Esophagus muscularis mucosa (tissue), 4 donors: ENCODE measurements at regions not wholly inside any gene's neighbourhood (a gene's known extent, or its start where the extent isn't known, plus 50 kb on each side); places are given as distances from the start of the nearest gene placed in this dataset.

Experiments used
- DNase-seq: peaks from one replicate; pipeline ENCODE4 v3.0.0-alpha.2; 2017; ENCODE audit errors: extremely low spot score
- H3K27ac ChIP-seq, 4 donors: fragments of 200-600 bp; sonication (generic); replicated peaks in 1 of 4; 1 replicate in 3 of 4; 2 replicates in 1 of 4; pipeline ENCODE4 v1.5.1; 2016 to 2019; ENCODE audit warnings: mild to moderate bottlenecking in 1 of 4
- H3K27me3 ChIP-seq, 4 donors: fragments of 200-600 bp; sonication (generic); one replicate each; pipeline versions ENCODE4 v1.5.1 to v1.6.0; 2016 to 2019
- H3K36me3 ChIP-seq, 4 donors: fragments of 200-600 bp; sonication (generic); one replicate each; pipeline ENCODE4 v1.5.1; 2016 to 2019
- H3K4me1 ChIP-seq, 4 donors: fragments of 200-600 bp; sonication (generic); one replicate each; pipeline ENCODE4 v1.5.1; 2016 to 2019
- H3K4me3 ChIP-seq, 4 donors: fragments of 200-600 bp; sonication (generic); 1 replicate in 2 of 4; 2 replicates in 2 of 4; pipeline ENCODE4 v1.5.1; 2016 to 2019; ENCODE audit warnings: mild to moderate bottlenecking in 4 of 4, moderate library complexity in 1 of 4
- H3K9me3 ChIP-seq, 4 donors: fragments of 200-600 bp; sonication (generic); 1 replicate in 3 of 4; 2 replicates in 1 of 4; pipeline ENCODE4 v1.5.1; 2016 to 2019
- EP300 ChIP-seq: sonication (generic); formaldehyde crosslinking; IDR thresholded peaks from one replicate; pipeline ENCODE4 v1.6.1; 2017; ENCODE audit warnings: antibody characterized with exemption
- POLR2A ChIP-seq: fragments of 450-650 bp; IDR thresholded peaks from one replicate; pipeline ENCODE4 v1.6.1; 2017; ENCODE audit warnings: antibody characterized with exemption, moderate library complexity, mild to moderate bottlenecking, low read depth
- POLR2AphosphoS5 ChIP-seq, 2 donors: sonication (generic); formaldehyde crosslinking; IDR thresholded peaks; one replicate each; pipeline ENCODE4 v1.6.1; 2017; ENCODE audit warnings: antibody characterized with exemption in 2 of 2
- WGBS: methylation state at CpG from one replicate; pipeline ENCODE4 v1.1.5; 2018; 5-methylcytosine and 5-hydroxymethylcytosine counted together
- intact Hi-C: fragments of 100-400 bp; cut with DNase I; formaldehyde crosslinking; loops from one replicate; pipeline ENCODE4 v1.15.1; 2023
- TF ChIP-seq, protein P1 (sequence below), 3 experiments: fragments of 200-600 bp in 2 of 3; fragments of 450-650 bp in 1 of 3; sonication (generic) in 2 of 3; IDR thresholded peaks; one replicate each; pipeline ENCODE4 v1.5.1; 2017 to 2019; ENCODE audit warnings: antibody characterized with exemption in 3 of 3, mild to moderate bottlenecking in 2 of 3, moderate library complexity in 1 of 3

DNA sequence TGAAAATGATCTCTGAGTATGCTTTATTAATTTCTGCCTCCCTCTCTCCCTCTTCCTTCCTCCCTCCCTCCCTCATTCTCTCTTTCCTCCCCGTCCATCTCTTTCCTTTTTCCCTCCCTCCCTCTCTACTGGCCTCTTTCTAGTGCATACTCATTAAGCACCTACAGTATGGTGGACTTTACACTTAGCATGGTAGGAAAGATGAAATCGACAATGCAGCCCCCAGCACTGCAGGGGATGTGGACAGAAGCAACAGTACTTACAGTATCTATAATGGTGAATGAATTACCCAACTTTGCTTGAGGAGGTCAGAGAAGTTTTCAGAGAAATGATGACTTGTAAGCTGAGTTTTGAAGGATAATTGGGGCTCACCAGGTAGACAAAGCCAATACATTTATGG is 143.8 kb upstream of the RPS6KA3 start:
- H3K36me3 ChIP-seq, result no peaks in the 10 kb centered on the region
- no peaks in the 10 kb centered on the region for H3K4me1 ChIP-seq
- no peak for TF ChIP-seq EP300
- TF ChIP-seq, protein P1, sequence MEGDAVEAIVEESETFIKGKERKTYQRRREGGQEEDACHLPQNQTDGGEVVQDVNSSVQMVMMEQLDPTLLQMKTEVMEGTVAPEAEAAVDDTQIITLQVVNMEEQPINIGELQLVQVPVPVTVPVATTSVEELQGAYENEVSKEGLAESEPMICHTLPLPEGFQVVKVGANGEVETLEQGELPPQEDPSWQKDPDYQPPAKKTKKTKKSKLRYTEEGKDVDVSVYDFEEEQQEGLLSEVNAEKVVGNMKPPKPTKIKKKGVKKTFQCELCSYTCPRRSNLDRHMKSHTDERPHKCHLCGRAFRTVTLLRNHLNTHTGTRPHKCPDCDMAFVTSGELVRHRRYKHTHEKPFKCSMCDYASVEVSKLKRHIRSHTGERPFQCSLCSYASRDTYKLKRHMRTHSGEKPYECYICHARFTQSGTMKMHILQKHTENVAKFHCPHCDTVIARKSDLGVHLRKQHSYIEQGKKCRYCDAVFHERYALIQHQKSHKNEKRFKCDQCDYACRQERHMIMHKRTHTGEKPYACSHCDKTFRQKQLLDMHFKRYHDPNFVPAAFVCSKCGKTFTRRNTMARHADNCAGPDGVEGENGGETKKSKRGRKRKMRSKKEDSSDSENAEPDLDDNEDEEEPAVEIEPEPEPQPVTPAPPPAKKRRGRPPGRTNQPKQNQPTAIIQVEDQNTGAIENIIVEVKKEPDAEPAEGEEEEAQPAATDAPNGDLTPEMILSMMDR (IDR thresholded peaks at IDR 0.05), result no peak
- no peak for TF ChIP-seq POLR2A
- no peak for TF ChIP-seq POLR2AphosphoS5 (IDR thresholded peaks at IDR 0.05)
- no peaks in the 10 kb centered on the region for H3K9me3 ChIP-seq
- no peak for DNase-seq
- no peak overlapping the region for H3K4me3 ChIP-seq
- H3K27me3 ChIP-seq, result no peaks in the 10 kb centered on the region
- intact Hi-C loops, result no loop called here
- 69% methylated on average over 2 of the region's 2 CpGs for WGBS
- H3K27ac ChIP-seq, result no peak overlapping the region

DNA sequence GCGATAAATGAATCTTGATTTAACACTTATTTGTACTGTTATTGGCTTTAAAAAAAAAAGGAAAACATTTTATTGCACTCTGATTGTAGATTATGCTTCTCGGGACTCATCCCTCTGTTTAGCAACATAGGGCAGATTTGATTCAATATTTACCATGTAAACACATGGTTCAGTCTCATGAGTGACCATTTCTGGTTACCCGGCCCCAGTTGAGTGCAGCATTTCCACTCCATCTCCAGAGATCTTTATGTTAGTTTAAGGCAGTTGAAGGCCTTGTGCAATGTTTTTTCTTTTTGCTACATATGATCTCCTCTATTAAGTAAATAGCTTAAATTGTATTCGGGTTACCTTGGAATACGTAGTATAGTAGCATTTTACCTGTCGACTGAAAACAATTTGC is 143.3 kb upstream of the RPS6KA3 start:
- Histone ChIP-seq H3K4me3 (no peak overlapping the region), H3K36me3 (no peaks in the 10 kb centered on the region), H3K27ac (no peak overlapping the region), H3K9me3 (no peaks in the 10 kb centered on the region), H3K4me1 (no peaks in the 10 kb centered on the region), H3K27me3 (no peaks in the 10 kb centered on the region)
- intact Hi-C loops, result no loop called here
- DNase-seq, result no peak
- 84% methylated on average over 6 of the region's 6 CpGs for WGBS
- no peak for TF ChIP-seq POLR2AphosphoS5 (IDR thresholded peaks at IDR 0.05)
- TF ChIP-seq POLR2A, result no peak
- TF ChIP-seq EP300, result no peak
- TF ChIP-seq, protein P1 (IDR thresholded peaks at IDR 0.05), result no peak

DNA sequence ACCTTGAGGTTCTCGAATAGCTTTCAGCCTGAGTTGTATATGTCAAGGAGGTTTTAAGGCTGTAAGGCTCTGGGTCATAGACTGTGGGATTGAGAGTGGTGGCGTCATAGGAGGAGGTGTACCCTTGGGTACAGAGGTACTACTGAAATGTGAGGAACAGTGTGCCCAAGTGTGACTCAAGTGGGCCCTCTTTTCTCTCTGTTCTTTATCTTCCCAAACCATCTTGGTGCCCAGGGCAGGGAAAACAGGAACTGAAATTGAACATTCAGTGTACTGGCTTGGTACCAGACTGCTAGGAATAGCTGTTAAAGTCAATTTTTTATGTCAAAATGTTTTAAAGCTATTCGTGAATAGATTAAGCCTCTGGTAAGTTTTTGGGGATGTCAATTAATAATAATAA is 136.2 kb upstream of the RPS6KA3 start:
- DNase-seq, result no peak
- Histone ChIP-seq H3K4me1 (no peaks in the 10 kb centered on the region), H3K27ac (no peak overlapping the region), H3K4me3 (no peak overlapping the region), H3K9me3 (no peaks in the 10 kb centered on the region), H3K27me3 (no peaks in the 10 kb centered on the region), H3K36me3 (no peaks in the 10 kb centered on the region)
- intact Hi-C loops, result no loop called here
- WGBS, result 52% methylated on average over 3 of the region's 3 CpGs
- TF ChIP-seq POLR2A (no peak), EP300 (no peak), POLR2AphosphoS5 (IDR thresholded peaks at IDR 0.05) (no peak)
- TF ChIP-seq, protein P1 (IDR thresholded peaks at IDR 0.05), result no peak

DNA sequence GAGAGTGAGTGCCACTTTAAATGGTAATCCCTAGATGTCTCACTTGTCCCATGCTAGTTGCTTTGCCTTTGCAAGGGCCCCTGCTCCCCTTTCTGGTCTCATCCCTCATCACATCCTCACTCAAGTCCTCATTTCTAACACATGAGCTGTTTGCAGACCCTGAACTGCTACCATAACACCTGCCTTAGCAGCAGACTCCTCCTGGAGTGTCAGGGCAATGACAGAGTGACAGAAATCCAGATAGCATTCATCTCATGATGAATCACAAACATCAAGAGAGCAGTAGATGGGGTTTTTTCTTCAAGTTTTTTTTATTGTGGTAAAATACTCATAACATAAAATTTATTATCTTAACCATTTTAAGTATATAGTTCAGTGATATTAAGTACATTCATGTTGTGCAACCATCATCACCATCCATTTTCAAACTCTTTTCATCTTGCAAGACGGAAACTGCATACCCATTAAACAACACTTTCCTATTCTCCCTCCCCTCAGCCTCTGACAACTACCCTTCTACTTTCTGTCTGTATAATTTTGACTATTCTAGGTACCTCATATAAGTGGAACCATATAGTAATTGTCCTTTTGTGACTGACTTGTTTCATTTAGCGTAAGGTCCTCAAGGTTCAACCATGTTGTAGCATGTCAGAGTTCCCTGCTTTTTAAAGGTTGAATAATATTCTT is 133.2 kb upstream of the RPS6KA3 start:
- 90% methylated on average over 2 of the region's 2 CpGs for WGBS
- TF ChIP-seq, protein P1 (IDR thresholded peaks at IDR 0.05), result no peak
- TF ChIP-seq POLR2AphosphoS5 (IDR thresholded peaks at IDR 0.05) (no peak), EP300 (no peak), POLR2A (no peak)
- no peak overlapping the region for H3K4me3 ChIP-seq
- H3K27ac ChIP-seq, result no peak overlapping the region
- H3K9me3 ChIP-seq, result no peaks in the 10 kb centered on the region
- H3K4me1 ChIP-seq, result no peaks in the 10 kb centered on the region
- no peaks in the 10 kb centered on the region for H3K27me3 ChIP-seq
- no peaks in the 10 kb centered on the region for H3K36me3 ChIP-seq
- DNase-seq, result no peak
- intact Hi-C loops, result no loop called here

DNA sequence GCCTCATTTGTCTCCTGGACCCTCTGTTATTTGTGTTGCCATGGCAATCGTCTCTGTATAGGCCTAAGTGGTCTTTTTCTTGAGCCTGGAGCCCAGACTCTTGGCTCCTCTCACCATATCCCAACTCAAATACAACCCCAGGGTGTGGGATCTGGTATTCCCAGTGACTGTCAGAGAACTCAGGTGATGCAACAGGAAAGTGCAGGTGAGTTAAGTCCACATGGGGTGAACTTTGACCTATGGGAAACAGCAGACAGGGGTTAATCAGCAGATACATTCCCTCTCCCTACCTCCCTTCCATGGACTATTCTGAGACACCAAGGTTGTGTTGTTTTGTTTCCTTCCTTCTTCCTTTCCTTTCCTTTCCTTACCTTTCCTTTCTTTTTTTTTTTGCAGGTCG is 130.9 kb upstream of the RPS6KA3 start:
- H3K9me3 ChIP-seq, result no peaks in the 10 kb centered on the region
- H3K4me1 ChIP-seq, result no peaks in the 10 kb centered on the region
- WGBS, result 54% methylated on average over 2 of the region's 2 CpGs
- intact Hi-C loops, result no loop called here
- no peaks in the 10 kb centered on the region for H3K27me3 ChIP-seq
- H3K4me3 ChIP-seq, result no peak overlapping the region
- no peak overlapping the region for H3K27ac ChIP-seq
- TF ChIP-seq POLR2A, result no peak
- no peak for TF ChIP-seq POLR2AphosphoS5 (IDR thresholded peaks at IDR 0.05)
- TF ChIP-seq, protein P1 (IDR thresholded peaks at IDR 0.05), result no peak
- no peak for TF ChIP-seq EP300
- no peaks in the 10 kb centered on the region for H3K36me3 ChIP-seq
- no peak for DNase-seq
